ENCODE measurements at regions not wholly inside any gene's neighbourhood (a gene's known extent, or its start where the extent isn't known, plus 50 kb on each side); places are given as distances from the start of the nearest gene placed in this dataset.

GRCh38 chr10:94077042-94077441 lies 83.3 kb downstream of the PLCE1 start:
- TF ChIP-seq CTCF (IDR thresholded peaks at IDR 0.05) (no peak), POLR2A (IDR thresholded peaks at IDR 0.05) (no peak)

Data from heart left ventricle (tissue), 13 donors.